Heart left ventricle (tissue), 13 donors: ENCODE measurements at regions not wholly inside any gene's neighbourhood (a gene's known extent, or its start where the extent isn't known, plus 50 kb on each side); places are given as distances from the start of the nearest gene placed in this dataset.

Experiments used
- CTCF ChIP-seq, 12 donors: fragments of 200-600 bp; sonication (generic) in 4 of 12; IDR thresholded peaks; one replicate each; pipeline versions ENCODE4 v1.5.0 to v1.8.0; 2018 to 2022; ENCODE audit warnings: antibody characterized with exemption in 12 of 12, mild to moderate bottlenecking in 5 of 12
- POLR2A ChIP-seq, 2 donors: fragments of 450-650 bp; IDR thresholded peaks; one replicate each; pipeline ENCODE4 v1.6.1; 2017; ENCODE audit warnings: antibody characterized with exemption in 2 of 2, mild to moderate bottlenecking in 2 of 2, moderate library complexity in 2 of 2
- donor health status: ischemic (EF 13 %, LVEDD 7.1; RV severe dilation, severe dysfunction).
- donor health status: DM: no; HTN: yes; CAD: no.
- donor health status: DM: no; HTN: no; CAD: no.
- donor health status: ischemic (EF 25% LVEDD 6.9; RV normal size, moderate dysfunction).
- donor health status: ischemic (EF 25% LVEDD 5.7; RV mildly dilated, moderate dysfunction).
- donor health status: ischemic (EF 35%, LVEDD 5.7; RV mildly dilated, moderate dysfunction).
- donor health status: nonischemic (EF 11% LVEDD 7.7; RV severe dilation, severe dysfunction).
- donor health status: DM: yes; HTN: yes; CAD: no.
- donor health status: PGD.
- donor health status: ischemic (EF 29% LVEDD 5.4; RV normal size, mild dysfunction).
- donor health status: nonischemic (EF 23%, LVEDD 6.1; RV moderate dilation, normal function).

GRCh38 chr4:103484521-103484920, 235.3 kb downstream of the TACR3 start:
- TF ChIP-seq CTCF (IDR thresholded peaks at IDR 0.05) (no peak), POLR2A (IDR thresholded peaks at IDR 0.05) (no peak)
